SU-DHL-6 (cell line): ENCODE measurements at regions not wholly inside any gene's neighbourhood (a gene's known extent, or its start where the extent isn't known, plus 50 kb on each side); places are given as distances from the start of the nearest gene placed in this dataset.

Experiments used
- EZH2phosphoT487 ChIP-seq: fragments of 200-600 bp; sonication (generic), shearing (Covaris generic); conservative IDR thresholded peaks from 2 replicates; pipeline ENCODE4 v1.6.1; 2018; ENCODE audit warnings: mild to moderate bottlenecking, antibody characterized with exemption, low read length, moderate library complexity, mixed read lengths
- TF ChIP-seq, protein P1 (sequence below): fragments of 200-600 bp; sonication (generic); IDR thresholded peaks from one replicate; pipeline ENCODE4 v1.5.1; 2017; ENCODE audit warnings: antibody characterized with exemption, mild to moderate bottlenecking, low read length, moderate library complexity; ENCODE audit not compliant: insufficient read depth, poor library complexity, severe bottlenecking

DNA sequence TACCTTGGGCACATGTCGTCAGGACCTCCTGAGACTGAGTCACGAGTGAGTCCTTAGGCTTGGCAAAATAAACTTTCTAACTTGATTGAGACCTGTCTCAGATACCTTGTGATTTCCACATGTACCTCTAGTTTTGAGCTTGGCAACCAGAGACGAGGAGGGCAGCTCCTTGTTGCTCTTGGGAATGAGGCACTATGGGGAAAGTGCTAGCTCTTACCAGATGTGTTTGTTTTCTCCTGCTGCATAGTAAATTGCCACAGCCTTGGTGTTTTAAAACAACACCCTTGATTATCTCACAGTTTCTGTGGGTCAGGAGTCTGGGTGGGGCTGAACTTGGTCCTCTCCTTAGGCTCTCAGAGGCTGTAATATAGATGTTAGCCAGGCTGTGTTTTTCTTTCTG, 59.1 kb upstream of the MAML3 start:
- TF ChIP-seq, protein P1, sequence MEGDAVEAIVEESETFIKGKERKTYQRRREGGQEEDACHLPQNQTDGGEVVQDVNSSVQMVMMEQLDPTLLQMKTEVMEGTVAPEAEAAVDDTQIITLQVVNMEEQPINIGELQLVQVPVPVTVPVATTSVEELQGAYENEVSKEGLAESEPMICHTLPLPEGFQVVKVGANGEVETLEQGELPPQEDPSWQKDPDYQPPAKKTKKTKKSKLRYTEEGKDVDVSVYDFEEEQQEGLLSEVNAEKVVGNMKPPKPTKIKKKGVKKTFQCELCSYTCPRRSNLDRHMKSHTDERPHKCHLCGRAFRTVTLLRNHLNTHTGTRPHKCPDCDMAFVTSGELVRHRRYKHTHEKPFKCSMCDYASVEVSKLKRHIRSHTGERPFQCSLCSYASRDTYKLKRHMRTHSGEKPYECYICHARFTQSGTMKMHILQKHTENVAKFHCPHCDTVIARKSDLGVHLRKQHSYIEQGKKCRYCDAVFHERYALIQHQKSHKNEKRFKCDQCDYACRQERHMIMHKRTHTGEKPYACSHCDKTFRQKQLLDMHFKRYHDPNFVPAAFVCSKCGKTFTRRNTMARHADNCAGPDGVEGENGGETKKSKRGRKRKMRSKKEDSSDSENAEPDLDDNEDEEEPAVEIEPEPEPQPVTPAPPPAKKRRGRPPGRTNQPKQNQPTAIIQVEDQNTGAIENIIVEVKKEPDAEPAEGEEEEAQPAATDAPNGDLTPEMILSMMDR: no peak
- TF ChIP-seq EZH2phosphoT487: no peak
